Endometrial microvascular endothelial cells (primary cell): ENCODE measurements at regions not wholly inside any gene's neighbourhood (a gene's known extent, or its start where the extent isn't known, plus 50 kb on each side); places are given as distances from the start of the nearest gene placed in this dataset.

Experiments used
- in situ Hi-C: cut with HindIII; loops from 2 replicates; pipeline ENCODE4 v1.10.0; 2017; ENCODE audit warnings: low sequenced_read_pairs, low pct_unique_long_range_greater_than_20kb; ENCODE audit errors: inconsistent ontology term

- in situ Hi-C loops = no loop called here
Observed at GRCh38 chr10:10499839-10500238, 517.8 kb upstream of the CELF2 start.

GRCh38 chr10:10500937-10501336 lies 516.7 kb upstream of the CELF2 start:
- in situ Hi-C loops = no loop called here

GRCh38 chr10:10503772-10504171 lies 513.9 kb upstream of the CELF2 start:
- in situ Hi-C loops = no loop called here

GRCh38 chr10:10508211-10508610 lies 509.5 kb upstream of the CELF2 start:
- in situ Hi-C loops = no loop called here

GRCh38 chr10:10510179-10510578 lies 507.5 kb upstream of the CELF2 start:
- in situ Hi-C loops = no loop called here

- in situ Hi-C loops = no loop called here
Observed at GRCh38 chr10:10513067-10513466, 504.6 kb upstream of the CELF2 start.

GRCh38 chr10:10513898-10514297 lies 503.8 kb upstream of the CELF2 start:
- in situ Hi-C loops = no loop called here

GRCh38 chr10:10514797-10515196 lies 502.9 kb upstream of the CELF2 start:
- in situ Hi-C loops = no loop called here

GRCh38 chr10:10515479-10516204 lies 502.0 kb upstream of the CELF2 start:
- in situ Hi-C loops = no loop called here

- in situ Hi-C loops = no loop called here
Observed at GRCh38 chr10:10516346-10517130, 501.1 kb upstream of the CELF2 start.

- in situ Hi-C loops = no loop called here
Observed at GRCh38 chr10:10517866-10518265, 499.8 kb upstream of the CELF2 start.

GRCh38 chr10:10519674-10520073 lies 498.0 kb upstream of the CELF2 start:
- in situ Hi-C loops = no loop called here

GRCh38 chr10:10520491-10521385 lies 496.9 kb upstream of the CELF2 start:
- in situ Hi-C loops = no loop called here

- in situ Hi-C loops = no loop called here
Observed at GRCh38 chr10:10526846-10527245, 490.8 kb upstream of the CELF2 start.

GRCh38 chr10:10527861-10528562 lies 489.7 kb upstream of the CELF2 start:
- in situ Hi-C loops = no loop called here

- in situ Hi-C loops = no loop called here
Observed at GRCh38 chr10:10528563-10528910, 489.1 kb upstream of the CELF2 start.

GRCh38 chr10:10530313-10530712 lies 487.4 kb upstream of the CELF2 start:
- in situ Hi-C loops = no loop called here

- in situ Hi-C loops = no loop called here
Observed at GRCh38 chr10:10532236-10532635, 485.4 kb upstream of the CELF2 start.

- in situ Hi-C loops = no loop called here
Observed at GRCh38 chr10:10532826-10533225, 484.8 kb upstream of the CELF2 start.
